ENCODE measurements at regions not wholly inside any gene's neighbourhood (a gene's known extent, or its start where the extent isn't known, plus 50 kb on each side); places are given as distances from the start of the nearest gene placed in this dataset.

- TF ChIP-seq GATA2 (IDR thresholded peaks at IDR 0.05; ENCODE audit: low read depth, low read length): no peak
- no peak for TF ChIP-seq GATA3 (IDR thresholded peaks at IDR 0.05; ENCODE audit: low read depth, low read length)
Measured at GRCh38 chr13:57933606-57934005, 302.1 kb downstream of the PCDH17 start.

All from SH-SY5Y (cell line).